ENCODE measurements at regions not wholly inside any gene's neighbourhood (a gene's known extent, or its start where the extent isn't known, plus 50 kb on each side); places are given as distances from the start of the nearest gene placed in this dataset.
A peak's percentile ranks its signal among the peaks of the same experiment; 100 is the strongest.

DNA sequence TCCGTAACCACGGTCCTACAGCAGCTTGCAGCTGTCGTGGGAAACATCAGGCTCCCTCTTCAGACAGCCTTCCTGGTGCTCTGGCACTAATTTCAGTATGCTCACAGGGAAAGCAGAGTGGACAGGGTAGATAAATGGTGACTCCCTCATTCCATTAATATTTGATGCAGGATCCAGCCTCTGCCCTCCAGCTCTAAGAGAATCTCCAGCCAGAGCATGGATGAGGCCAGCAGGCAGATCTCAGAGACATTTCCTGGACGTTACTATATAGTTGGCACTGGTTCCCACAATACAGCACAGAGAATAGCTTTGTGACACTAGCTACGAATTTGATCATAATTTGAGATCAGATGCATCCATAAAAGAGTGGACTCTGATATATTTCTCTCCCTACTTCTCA lies 341.4 kb downstream of the LIG4 start:
- ChIA-PET POLR2A (no interaction called here), CTCF (no interaction called here)
- TF ChIP-seq, protein P1, sequence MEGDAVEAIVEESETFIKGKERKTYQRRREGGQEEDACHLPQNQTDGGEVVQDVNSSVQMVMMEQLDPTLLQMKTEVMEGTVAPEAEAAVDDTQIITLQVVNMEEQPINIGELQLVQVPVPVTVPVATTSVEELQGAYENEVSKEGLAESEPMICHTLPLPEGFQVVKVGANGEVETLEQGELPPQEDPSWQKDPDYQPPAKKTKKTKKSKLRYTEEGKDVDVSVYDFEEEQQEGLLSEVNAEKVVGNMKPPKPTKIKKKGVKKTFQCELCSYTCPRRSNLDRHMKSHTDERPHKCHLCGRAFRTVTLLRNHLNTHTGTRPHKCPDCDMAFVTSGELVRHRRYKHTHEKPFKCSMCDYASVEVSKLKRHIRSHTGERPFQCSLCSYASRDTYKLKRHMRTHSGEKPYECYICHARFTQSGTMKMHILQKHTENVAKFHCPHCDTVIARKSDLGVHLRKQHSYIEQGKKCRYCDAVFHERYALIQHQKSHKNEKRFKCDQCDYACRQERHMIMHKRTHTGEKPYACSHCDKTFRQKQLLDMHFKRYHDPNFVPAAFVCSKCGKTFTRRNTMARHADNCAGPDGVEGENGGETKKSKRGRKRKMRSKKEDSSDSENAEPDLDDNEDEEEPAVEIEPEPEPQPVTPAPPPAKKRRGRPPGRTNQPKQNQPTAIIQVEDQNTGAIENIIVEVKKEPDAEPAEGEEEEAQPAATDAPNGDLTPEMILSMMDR (IDR thresholded peaks at IDR 0.05): no peak
- DNase-seq (no peak), ATAC-seq (ENCODE audit: poor library complexity) (no peak)
- H3K4me1 ChIP-seq (ENCODE audit: insufficient read depth, low read length): no peaks in the 10 kb centered on the region
- no peak overlapping the region for H3K27ac ChIP-seq (ENCODE audit: low read depth in 1 of 2, low read length in 2 of 2)
- no peak overlapping the region for H3K4me3 Mint-ChIP-seq
- H3K27me3 Mint-ChIP-seq: peaks cover 23% of the 10 kb centered on the region
- H3K4me3 ChIP-seq (ENCODE audit: low read length): no peak overlapping the region
- no peak overlapping the region for H3K27ac Mint-ChIP-seq
- no peaks in the 10 kb centered on the region for H3K36me3 Mint-ChIP-seq (ENCODE audit: low read depth)
- peaks cover 0 to 10% of the 10 kb centered on the region in 2 experiments for H3K9me3 ChIP-seq (ENCODE audit: control insufficient read depth in 1 of 2, insufficient read depth in 1 of 2, low read length in 2 of 2)
- H3K36me3 ChIP-seq (ENCODE audit: insufficient read depth, low read length): no peaks in the 10 kb centered on the region
- no peaks in the 10 kb centered on the region for H3K4me1 Mint-ChIP-seq (ENCODE audit: low read depth)
- peaks cover 0 to 14% of the 10 kb centered on the region in 2 experiments for H3K27me3 ChIP-seq (ENCODE audit: control insufficient read depth in 1 of 2, insufficient read depth in 2 of 2, low read length in 2 of 2)
- peaks cover 7% of the 10 kb centered on the region for H3K9me3 Mint-ChIP-seq
- intact Hi-C loops (cut with DNase I, micrococcal nuclease): no loop called here

DNA sequence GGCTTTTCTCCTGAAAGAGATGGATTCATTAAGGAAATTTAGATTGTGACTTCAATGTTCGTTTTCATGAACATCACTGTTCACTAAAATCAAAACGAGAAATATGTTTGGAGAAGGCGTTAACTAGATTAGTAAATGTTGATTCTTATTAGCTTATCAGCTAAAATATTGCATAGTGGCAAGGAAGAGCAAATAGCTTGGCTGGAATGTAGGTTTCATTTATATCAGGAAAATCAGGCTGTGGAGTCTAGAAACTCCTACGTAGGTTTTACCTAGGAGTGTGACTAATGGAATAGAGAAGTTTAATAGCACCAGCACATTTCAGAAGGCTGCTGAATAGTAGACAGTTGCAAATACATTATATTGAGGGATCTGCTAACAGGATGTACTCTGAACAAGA lies 344.9 kb downstream of the LIG4 start:
- H3K4me1 ChIP-seq (ENCODE audit: insufficient read depth, low read length): peaks cover 3% of the 10 kb centered on the region
- peaks cover 18 to 42% of the 10 kb centered on the region in 2 experiments for H3K27me3 ChIP-seq (ENCODE audit: control insufficient read depth in 1 of 2, insufficient read depth in 2 of 2, low read length in 2 of 2)
- no peaks in the 10 kb centered on the region for H3K36me3 ChIP-seq (ENCODE audit: insufficient read depth, low read length)
- DNase-seq: no peak
- TF ChIP-seq, protein P1 (IDR thresholded peaks at IDR 0.05): no peak
- H3K27ac ChIP-seq (ENCODE audit: low read depth in 1 of 2, low read length in 2 of 2): no peak overlapping the region
- CTCF ChIA-PET: no interaction called here
- Mint-ChIP-seq H3K4me3 (no peak overlapping the region), H3K36me3 (ENCODE audit: low read depth) (no peaks in the 10 kb centered on the region), H3K27ac (no peak overlapping the region), H3K27me3 (peaks cover 41% of the 10 kb centered on the region), H3K9me3 (peaks cover 4% of the 10 kb centered on the region), H3K4me1 (ENCODE audit: low read depth) (no peaks in the 10 kb centered on the region)
- peaks cover 0 to 27% of the 10 kb centered on the region in 2 experiments for H3K9me3 ChIP-seq (ENCODE audit: control insufficient read depth in 1 of 2, insufficient read depth in 1 of 2, low read length in 2 of 2)
- intact Hi-C loops (cut with DNase I, micrococcal nuclease): no loop called here
- no peak for ATAC-seq (ENCODE audit: poor library complexity)
- H3K4me3 ChIP-seq (ENCODE audit: low read length): no peak overlapping the region
- POLR2A ChIA-PET: no interaction called here

DNA sequence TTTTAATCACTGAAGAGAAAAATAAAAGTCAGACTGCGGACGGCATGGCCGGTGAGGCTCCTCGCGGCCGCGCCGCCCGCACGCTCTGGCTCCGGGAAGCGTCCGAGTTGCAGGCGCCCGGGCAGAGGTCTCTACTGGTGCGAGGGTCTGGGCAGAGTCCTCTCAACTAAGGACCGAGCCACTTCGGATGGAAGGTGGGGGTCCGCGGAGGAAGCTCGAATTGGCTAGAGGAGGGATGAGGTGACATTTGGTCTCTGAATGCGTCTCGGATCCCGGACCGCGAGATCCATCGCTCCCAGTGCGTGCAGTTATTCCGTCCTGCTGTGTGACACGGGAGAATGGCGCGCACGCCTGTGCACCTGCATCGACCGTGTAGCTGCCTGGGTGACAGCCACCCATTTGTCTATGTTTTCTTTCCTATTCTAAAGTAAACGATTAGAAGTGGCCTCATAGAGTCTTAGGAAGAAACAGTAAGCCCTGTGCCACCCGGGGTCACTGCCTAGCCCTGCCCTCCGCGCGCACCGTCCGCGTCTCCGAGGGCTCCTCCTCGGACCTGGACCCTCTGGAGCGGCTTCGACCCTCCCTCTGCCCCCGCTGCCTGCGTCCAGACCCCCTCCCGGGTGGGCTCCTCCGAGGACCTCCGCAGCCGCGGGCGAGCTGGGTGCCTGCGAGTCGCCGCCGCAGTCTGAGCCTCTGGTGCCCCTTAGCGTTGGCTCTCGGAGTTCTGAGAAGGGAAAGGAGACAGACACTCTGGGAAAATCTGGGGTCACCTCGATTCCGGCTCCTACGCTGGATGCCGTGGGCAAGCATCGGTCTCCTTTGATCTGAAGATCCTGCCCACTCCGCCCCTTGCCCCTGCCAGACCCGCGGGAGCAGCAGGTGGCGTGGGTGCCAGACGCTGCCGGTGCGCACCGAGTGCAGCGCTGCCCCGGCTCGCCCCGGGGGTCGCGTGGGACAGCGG lies 347.4 kb downstream of the LIG4 start:
- ChIA-PET CTCF (no interaction called here), POLR2A (no interaction called here)
- peaks cover 3% of the 10 kb centered on the region for H3K4me1 ChIP-seq (ENCODE audit: insufficient read depth, low read length)
- no peak for ATAC-seq (ENCODE audit: poor library complexity)
- no peaks in the 10 kb centered on the region for H3K36me3 Mint-ChIP-seq (ENCODE audit: low read depth)
- TF ChIP-seq, protein P1 (IDR thresholded peaks at IDR 0.05): no peak
- no peaks in the 10 kb centered on the region for H3K36me3 ChIP-seq (ENCODE audit: insufficient read depth, low read length)
- H3K4me3 Mint-ChIP-seq: peak overlapping the region; percentile 42
- H3K9me3 ChIP-seq (ENCODE audit: control insufficient read depth in 1 of 2, insufficient read depth in 1 of 2, low read length in 2 of 2): peaks cover 0 to 21% of the 10 kb centered on the region in 2 experiments
- DNase-seq: no peak
- H3K4me3 ChIP-seq (ENCODE audit: low read length): no peak overlapping the region
- intact Hi-C loops (cut with DNase I, micrococcal nuclease): no loop called here
- no peak overlapping the region for H3K27ac Mint-ChIP-seq
- no peak overlapping the region for H3K27ac ChIP-seq (ENCODE audit: low read depth in 1 of 2, low read length in 2 of 2)
- H3K4me1 Mint-ChIP-seq (ENCODE audit: low read depth): no peaks in the 10 kb centered on the region
- H3K27me3 ChIP-seq (ENCODE audit: control insufficient read depth in 1 of 2, insufficient read depth in 2 of 2, low read length in 2 of 2): peaks cover 26 to 51% of the 10 kb centered on the region in 2 experiments
- H3K27me3 Mint-ChIP-seq: peaks cover 64% of the 10 kb centered on the region
- H3K9me3 Mint-ChIP-seq: peaks cover 4% of the 10 kb centered on the region

Measured in CD4-positive, alpha-beta T cell (primary cell).